DND-41 (cell line): ENCODE measurements at regions not wholly inside any gene's neighbourhood (a gene's known extent, or its start where the extent isn't known, plus 50 kb on each side); places are given as distances from the start of the nearest gene placed in this dataset.

ENCODE experiments used
- EZH2 ChIP-seq: IDR thresholded peaks from 3 replicates; pipeline ENCODE4 v1.6.1; 2012; ENCODE audit warnings: borderline replicate concordance, low read depth, mild to moderate bottlenecking, moderate library complexity, low read length, inconsistent platforms; ENCODE audit not compliant: severe bottlenecking
- TF ChIP-seq, protein P1 (sequence below): IDR thresholded peaks from 2 replicates; pipeline ENCODE4 v1.5.1; 2012; ENCODE audit warnings: borderline replicate concordance, low read length, moderate library complexity, mild to moderate bottlenecking; ENCODE audit not compliant: poor library complexity, severe bottlenecking; ENCODE audit errors: extremely low read depth

DNA sequence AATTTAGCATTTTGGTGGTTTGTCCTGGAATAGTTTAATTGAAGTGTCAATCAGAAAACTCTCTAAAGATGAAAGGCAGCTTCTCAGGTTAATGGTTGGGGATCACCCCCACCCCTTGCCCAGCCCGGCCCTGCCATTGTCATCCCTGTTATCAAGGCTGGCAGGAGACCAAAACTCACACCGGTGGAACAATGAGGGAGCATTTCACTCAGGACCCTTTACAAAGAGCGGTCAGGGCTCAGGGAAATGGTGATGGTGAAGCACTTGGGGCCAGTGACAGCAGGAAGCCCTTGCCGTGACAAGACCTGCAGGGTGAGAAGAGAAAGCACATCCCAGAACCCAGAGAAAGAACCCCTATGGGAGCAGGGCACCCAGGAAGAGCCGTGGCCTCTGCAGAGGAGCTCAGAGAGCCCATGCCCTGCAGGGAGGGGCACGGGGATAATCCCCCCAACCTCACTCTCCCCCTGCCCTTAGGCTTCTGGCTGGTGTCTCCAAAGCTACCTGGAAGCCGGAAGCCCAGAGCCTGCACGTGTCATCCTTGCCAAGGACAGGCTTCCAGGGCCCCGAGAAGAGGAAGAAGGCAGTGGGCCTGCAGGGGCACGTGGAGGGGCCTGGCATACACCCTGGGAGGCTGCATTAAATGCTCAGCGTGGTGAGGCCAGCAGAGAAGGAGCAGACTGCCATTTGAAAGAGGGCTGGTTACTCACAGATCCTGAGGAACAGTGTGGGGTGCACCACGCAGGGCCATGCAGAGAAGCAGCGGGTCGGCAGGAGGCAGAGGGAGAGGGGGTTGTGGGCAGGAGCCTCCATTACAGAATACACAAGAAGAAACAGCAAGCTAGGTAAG is 80.6 kb upstream of the PRR20G start:
- no peak for TF ChIP-seq EZH2
- TF ChIP-seq, protein P1, sequence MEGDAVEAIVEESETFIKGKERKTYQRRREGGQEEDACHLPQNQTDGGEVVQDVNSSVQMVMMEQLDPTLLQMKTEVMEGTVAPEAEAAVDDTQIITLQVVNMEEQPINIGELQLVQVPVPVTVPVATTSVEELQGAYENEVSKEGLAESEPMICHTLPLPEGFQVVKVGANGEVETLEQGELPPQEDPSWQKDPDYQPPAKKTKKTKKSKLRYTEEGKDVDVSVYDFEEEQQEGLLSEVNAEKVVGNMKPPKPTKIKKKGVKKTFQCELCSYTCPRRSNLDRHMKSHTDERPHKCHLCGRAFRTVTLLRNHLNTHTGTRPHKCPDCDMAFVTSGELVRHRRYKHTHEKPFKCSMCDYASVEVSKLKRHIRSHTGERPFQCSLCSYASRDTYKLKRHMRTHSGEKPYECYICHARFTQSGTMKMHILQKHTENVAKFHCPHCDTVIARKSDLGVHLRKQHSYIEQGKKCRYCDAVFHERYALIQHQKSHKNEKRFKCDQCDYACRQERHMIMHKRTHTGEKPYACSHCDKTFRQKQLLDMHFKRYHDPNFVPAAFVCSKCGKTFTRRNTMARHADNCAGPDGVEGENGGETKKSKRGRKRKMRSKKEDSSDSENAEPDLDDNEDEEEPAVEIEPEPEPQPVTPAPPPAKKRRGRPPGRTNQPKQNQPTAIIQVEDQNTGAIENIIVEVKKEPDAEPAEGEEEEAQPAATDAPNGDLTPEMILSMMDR: no peak
